HG02759 (cell line): ENCODE measurements at regions not wholly inside any gene's neighbourhood (a gene's known extent, or its start where the extent isn't known, plus 50 kb on each side); places are given as distances from the start of the nearest gene placed in this dataset.
"Not testable (repeated sequence)": the region's sequence is repeated elsewhere in the genome, so short reads cannot be mapped to it uniquely, and the experiment has no call there.

Experiments
- ATAC-seq: cut with Tn5 transposase; IDR thresholded peaks from one replicate; pipeline ENCODE4 v1.9.1; 2021; ENCODE audit warnings: mild to moderate bottlenecking, moderate library complexity; ENCODE audit not compliant: unreplicated experiment

GRCh38 chr4:177791188-177791587 is 349.0 kb upstream of the AGA start:
- no peak for ATAC-seq

DNA sequence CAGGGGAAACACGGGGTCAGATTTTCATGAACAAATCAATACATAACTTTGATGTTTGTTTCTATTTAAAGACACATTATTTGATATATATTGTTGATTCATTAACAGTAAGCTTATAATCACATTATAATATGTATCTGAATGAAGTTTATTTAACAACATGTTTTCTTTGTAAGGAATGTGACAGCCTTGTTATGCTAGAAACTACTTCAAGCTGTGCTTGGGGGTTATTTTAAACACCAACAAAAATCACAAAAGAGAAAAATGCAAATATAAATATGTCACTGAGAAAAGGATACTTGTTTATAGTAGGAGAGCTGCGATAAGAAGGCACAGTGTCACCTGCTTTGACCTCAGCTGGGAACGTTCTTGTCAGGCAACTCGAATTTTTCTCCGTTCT is 354.6 kb upstream of the AGA start:
- ATAC-seq = no peak

GRCh38 chr4:177798161-177798560 is 355.9 kb upstream of the AGA start:
- ATAC-seq = no peak

GRCh38 chr4:177802162-177802561 is 359.9 kb upstream of the AGA start:
- ATAC-seq = no peak

GRCh38 chr4:177802661-177803060 is 360.4 kb upstream of the AGA start:
- ATAC-seq = no peak

- ATAC-seq = no peak
These were observed 360.9 kb upstream of the AGA start for GRCh38 chr4:177803151-177803550.

- no peak for ATAC-seq
These were observed 367.6 kb upstream of the AGA start for GRCh38 chr4:177809791-177810190.

- ATAC-seq = no peak
These were observed 368.0 kb upstream of the AGA start for GRCh38 chr4:177810220-177810619.

GRCh38 chr4:177818392-177818791 is 376.2 kb upstream of the AGA start:
- ATAC-seq = not testable (repeated sequence)

GRCh38 chr4:177826973-177827372 is 384.7 kb upstream of the AGA start:
- no peak for ATAC-seq

GRCh38 chr4:177841258-177841657 is 399.0 kb upstream of the AGA start:
- ATAC-seq = no peak

- ATAC-seq = no peak
These were observed 411.0 kb upstream of the AGA start for GRCh38 chr4:177853229-177853628.

- no peak for ATAC-seq
These were observed 413.4 kb upstream of the AGA start for GRCh38 chr4:177855507-177856197.

DNA sequence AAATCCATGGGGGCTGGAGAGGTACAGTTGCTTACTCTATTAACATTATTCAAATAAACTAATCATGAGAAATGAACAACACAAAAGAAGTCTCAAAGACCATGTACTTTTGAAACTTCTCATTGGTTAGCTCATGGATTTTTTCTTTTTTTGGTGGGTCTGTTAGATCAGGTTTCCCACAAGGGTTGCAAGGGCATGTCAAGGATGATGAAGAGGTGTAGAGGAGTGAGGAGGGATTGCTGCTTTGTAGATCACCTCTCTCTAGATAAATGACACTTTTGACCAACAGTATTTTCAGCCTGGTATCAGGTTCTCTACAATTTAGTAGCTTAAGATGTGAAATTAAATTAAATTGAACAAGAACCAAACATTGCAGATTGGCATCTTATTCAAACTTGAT is 417.9 kb upstream of the AGA start:
- no peak for ATAC-seq

GRCh38 chr4:177861551-177862094 is 419.4 kb upstream of the AGA start:
- no peak for ATAC-seq

DNA sequence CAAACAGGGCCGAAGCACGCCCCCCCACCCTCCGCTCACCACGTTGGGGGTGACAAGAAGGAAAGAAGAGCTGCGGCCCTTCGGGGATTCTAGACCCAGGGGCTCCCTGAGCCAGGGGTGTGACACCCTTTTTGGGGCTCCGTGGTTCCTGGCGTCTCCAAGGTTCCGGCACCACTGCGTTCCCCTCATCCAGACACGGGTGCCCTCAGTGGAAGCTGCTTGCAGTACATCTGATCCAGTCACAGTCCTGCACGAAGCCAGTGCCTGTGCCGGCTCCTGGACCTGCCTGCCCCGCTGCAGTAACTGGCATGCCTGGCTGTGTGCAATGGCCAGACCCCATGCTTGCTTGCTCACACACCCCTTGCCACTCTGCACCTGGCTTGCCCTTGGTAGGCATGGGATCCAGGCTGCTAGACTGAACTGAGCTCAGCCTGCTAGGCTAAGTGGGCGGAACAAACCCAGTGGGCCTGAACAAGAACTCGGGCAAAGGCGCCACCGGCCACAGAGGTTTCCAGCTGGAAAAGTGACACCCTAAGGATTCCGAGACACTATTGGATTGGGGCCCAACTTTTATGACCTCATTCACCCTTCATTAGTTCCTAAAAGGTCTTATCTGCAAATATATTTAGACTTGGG is 420.4 kb upstream of the AGA start:
- ATAC-seq = no peak

GRCh38 chr4:177879851-177880250 is 437.6 kb upstream of the AGA start:
- no peak for ATAC-seq

DNA sequence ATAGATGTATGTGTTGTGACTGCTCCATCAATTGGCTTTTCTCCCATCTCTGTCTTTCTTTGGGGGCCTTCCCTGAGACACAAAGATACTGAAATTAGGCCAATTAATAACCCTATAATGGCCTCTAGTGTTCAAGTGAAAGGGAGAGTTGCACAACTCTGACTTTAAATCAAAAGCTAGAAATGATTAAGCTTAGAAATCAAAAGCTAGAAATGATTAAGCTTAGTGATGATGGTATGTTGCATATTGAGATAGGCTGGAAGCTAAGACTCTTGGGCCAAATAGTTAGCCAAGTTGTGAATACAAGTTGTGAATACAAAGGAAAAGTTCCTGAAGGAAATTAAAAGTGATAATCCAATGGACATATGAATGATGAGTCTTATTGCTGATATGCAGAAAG is 452.9 kb upstream of the AGA start:
- no peak for ATAC-seq

GRCh38 chr4:177901786-177902185 is 459.5 kb upstream of the AGA start:
- ATAC-seq = no peak

DNA sequence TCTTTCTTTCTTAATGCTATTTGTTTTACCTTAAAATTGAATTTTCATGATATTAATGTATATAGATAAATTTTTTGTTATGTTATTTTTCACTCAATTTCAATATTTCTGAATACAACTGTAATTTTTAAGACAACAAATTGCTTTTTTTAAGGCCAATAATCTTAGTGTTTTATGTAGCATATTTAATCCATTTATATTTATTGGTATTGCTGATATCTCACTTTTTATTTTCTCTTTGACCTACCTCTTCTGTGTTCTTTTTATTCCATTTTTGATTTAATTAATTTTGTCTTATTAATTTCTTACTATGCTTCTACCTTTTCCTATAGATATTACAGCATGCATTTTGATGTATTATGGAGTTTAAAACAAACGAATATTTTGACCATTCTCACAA is 460.1 kb upstream of the AGA start:
- ATAC-seq = no peak

- no peak for ATAC-seq
These were observed 465.6 kb upstream of the AGA start for GRCh38 chr4:177907736-177908424.

DNA sequence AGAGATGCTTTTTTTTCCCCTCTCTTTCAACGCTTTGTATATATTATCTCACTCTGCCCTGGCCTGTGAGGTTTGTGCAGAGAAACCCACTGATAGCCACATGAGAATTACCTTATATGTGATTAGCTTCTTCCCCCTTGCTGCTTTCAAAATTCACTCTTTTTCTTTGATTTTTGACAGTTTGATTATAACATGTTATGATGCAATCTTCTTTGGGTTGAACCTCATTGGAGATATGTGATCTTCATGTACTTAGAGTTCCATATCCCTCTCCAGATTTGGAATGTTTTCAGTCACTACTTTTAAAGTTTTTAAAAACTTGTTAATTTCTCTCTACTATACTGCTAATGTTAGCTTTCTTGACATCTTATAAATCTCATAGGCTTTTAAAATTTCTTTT is 479.5 kb upstream of the AGA start:
- ATAC-seq = no peak
